Smooth muscle cell (in vitro differentiated cells): ENCODE measurements at regions not wholly inside any gene's neighbourhood (a gene's known extent, or its start where the extent isn't known, plus 50 kb on each side); places are given as distances from the start of the nearest gene placed in this dataset.

Experiments used
- DNase-seq: peaks from one replicate; lab custom pipeline; 2025; ENCODE audit not compliant: unreplicated experiment; lab: John Stamatoyannopoulos, UW
- H2AFZ ChIP-seq: fragments of 200-600 bp; sonication (generic); 2 replicates; pipeline ENCODE4 v1.6.0; 2016; ENCODE audit warnings: antibody characterized with exemption, low read depth, mild to moderate bottlenecking
- H3F3A ChIP-seq: fragments of 200-600 bp; sonication (generic); 2 replicates; pipeline ENCODE4 v1.6.0; 2017; ENCODE audit warnings: antibody characterized with exemption, low read depth
- H3K27ac ChIP-seq: fragments of 200-600 bp; sonication (generic); 2 replicates; pipeline ENCODE4 v1.5.1; 2016; ENCODE audit warnings: low read depth, mild to moderate bottlenecking
- H3K27me3 ChIP-seq: fragments of 200-600 bp; sonication (generic); 2 replicates; pipeline ENCODE4 v1.6.1; 2016; ENCODE audit warnings: low read depth, mild to moderate bottlenecking
- H3K36me3 ChIP-seq: fragments of 200-600 bp; sonication (generic); 2 replicates; pipeline ENCODE4 v1.5.1; 2016; ENCODE audit warnings: low read depth
- H3K4me1 ChIP-seq: fragments of 200-600 bp; sonication (generic); 2 replicates; pipeline ENCODE4 v1.5.1; 2016; ENCODE audit warnings: low read depth
- H3K4me2 ChIP-seq: fragments of 200-600 bp; sonication (generic); 2 replicates; pipeline ENCODE4 v1.6.0; 2016; ENCODE audit warnings: mild to moderate bottlenecking
- H3K4me3 ChIP-seq: fragments of 200-600 bp; sonication (generic); 2 replicates; pipeline ENCODE4 v1.5.1; 2016; ENCODE audit warnings: mild to moderate bottlenecking
- H3K79me2 ChIP-seq: fragments of 200-600 bp; sonication (generic); 2 replicates; pipeline ENCODE4 v1.6.0; 2016; ENCODE audit warnings: low read depth, mild to moderate bottlenecking
- H3K9ac ChIP-seq: fragments of 200-600 bp; sonication (generic); 2 replicates; pipeline ENCODE4 v1.6.0; 2016; ENCODE audit warnings: low read depth
- H3K9me3 ChIP-seq: fragments of 200-600 bp; sonication (generic); replicated peaks from 2 replicates; pipeline ENCODE4 v1.5.1; 2016; ENCODE audit warnings: low read depth
- H4K20me1 ChIP-seq: fragments of 200-600 bp; sonication (generic); 2 replicates; pipeline ENCODE4 v1.6.0; 2016; ENCODE audit warnings: low read depth
- WGBS: methylation state at CpG from one replicate; pipeline ENCODE4 v1.1.7; 2016; ENCODE audit warnings: low lambda C conversion rate; 5-methylcytosine and 5-hydroxymethylcytosine counted together
- TF ChIP-seq, protein P1 (sequence below): fragments of 200-600 bp; sonication (generic); IDR thresholded peaks from 2 replicates; pipeline ENCODE4 v1.5.1; 2017; ENCODE audit warnings: borderline replicate concordance, mild to moderate bottlenecking, antibody characterized with exemption; ENCODE audit not compliant: insufficient read depth, poor library complexity, severe bottlenecking

DNA sequence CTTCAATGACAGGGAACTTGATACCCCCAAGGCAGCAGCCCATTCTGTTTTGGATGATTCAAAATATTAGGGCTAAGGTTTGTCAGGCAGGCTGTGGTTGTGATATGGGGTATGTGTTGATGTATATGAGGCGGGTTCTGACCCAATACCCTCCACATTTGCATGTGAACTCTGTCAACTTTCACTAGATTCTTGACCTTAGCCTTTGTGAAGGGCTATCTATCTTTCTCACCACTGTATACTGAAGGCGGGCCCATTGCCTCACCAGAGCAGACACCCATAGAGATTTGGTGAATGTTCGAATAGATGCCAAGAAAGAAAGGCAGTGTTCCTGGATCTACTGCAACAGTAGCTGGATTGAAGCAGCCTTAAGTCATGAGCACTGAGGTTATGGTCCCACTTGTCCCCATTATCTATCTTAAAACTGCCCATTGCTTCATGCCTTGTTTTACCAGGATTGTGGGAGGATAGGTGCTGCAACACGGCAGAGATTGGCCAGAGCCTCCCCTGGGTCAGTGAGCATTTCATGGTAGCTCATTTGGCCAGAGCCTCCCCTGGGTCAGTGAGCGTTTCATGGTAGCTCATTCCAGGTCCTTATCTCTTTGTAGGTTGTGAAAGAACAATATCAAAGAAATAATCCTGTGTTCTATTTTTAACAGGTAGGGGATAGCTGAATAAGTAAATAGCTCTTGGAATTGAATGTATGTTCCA lies 399.6 kb downstream of the TMEM135 start:
- no peaks in the 10 kb centered on the region for H3K4me1 ChIP-seq
- H3K79me2 ChIP-seq: no peaks in the 10 kb centered on the region
- H4K20me1 ChIP-seq: no peaks in the 10 kb centered on the region
- WGBS: 95% methylated on average over 5 of the region's 5 CpGs
- H3K27ac ChIP-seq: no peak overlapping the region
- H3K9me3 ChIP-seq: no peaks in the 10 kb centered on the region
- H3K4me2 ChIP-seq: no peak overlapping the region
- TF ChIP-seq, protein P1, sequence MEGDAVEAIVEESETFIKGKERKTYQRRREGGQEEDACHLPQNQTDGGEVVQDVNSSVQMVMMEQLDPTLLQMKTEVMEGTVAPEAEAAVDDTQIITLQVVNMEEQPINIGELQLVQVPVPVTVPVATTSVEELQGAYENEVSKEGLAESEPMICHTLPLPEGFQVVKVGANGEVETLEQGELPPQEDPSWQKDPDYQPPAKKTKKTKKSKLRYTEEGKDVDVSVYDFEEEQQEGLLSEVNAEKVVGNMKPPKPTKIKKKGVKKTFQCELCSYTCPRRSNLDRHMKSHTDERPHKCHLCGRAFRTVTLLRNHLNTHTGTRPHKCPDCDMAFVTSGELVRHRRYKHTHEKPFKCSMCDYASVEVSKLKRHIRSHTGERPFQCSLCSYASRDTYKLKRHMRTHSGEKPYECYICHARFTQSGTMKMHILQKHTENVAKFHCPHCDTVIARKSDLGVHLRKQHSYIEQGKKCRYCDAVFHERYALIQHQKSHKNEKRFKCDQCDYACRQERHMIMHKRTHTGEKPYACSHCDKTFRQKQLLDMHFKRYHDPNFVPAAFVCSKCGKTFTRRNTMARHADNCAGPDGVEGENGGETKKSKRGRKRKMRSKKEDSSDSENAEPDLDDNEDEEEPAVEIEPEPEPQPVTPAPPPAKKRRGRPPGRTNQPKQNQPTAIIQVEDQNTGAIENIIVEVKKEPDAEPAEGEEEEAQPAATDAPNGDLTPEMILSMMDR: no peak
- no peaks in the 10 kb centered on the region for H3K36me3 ChIP-seq
- no peak overlapping the region for H3K4me3 ChIP-seq
- H3F3A ChIP-seq: no peaks in the 10 kb centered on the region
- DNase-seq: no peak
- H2AFZ ChIP-seq: no peak overlapping the region
- H3K9ac ChIP-seq: no peak overlapping the region
- no peaks in the 10 kb centered on the region for H3K27me3 ChIP-seq

- Histone ChIP-seq H3K27ac (peak overlapping the region; percentile 53), H3K36me3 (no peaks in the 10 kb centered on the region), H3K27me3 (no peaks in the 10 kb centered on the region), H2AFZ (peak overlapping the region; percentile 51), H3K4me3 (no peak overlapping the region), H3K4me1 (no peaks in the 10 kb centered on the region), H3F3A (no peaks in the 10 kb centered on the region), H4K20me1 (no peaks in the 10 kb centered on the region), H3K9me3 (no peaks in the 10 kb centered on the region), H3K79me2 (no peaks in the 10 kb centered on the region), H3K4me2 (peak overlapping the region; percentile 46), H3K9ac (no peak overlapping the region)
- WGBS: 8% methylated on average over 4 of the region's 4 CpGs
- TF ChIP-seq, protein P1: no peak
- DNase-seq: no peak
Measured at GRCh38 chr11:87432022-87432421, 394.3 kb downstream of the TMEM135 start.

DNA sequence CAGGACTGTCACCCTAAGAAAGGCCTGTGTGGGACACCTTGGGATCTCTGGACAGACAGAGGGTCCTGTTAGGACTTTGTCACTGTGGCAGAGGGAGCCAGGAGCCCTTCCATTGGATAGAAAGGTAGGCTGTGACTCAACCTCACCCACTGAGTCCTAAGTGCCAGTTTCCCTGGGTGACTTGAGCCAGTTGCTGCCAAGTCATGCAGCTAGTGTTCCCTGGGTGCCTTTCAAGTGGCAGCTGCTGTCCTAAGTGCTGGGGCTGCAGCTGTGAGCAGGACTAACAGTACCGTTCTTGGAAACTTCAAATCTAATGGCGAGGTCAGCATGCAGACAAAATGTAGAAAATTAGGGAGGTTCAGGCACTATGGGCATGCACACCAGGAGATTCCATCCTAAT lies 393.7 kb downstream of the TMEM135 start:
- H3K9ac ChIP-seq: no peak overlapping the region
- no peak for DNase-seq
- 97% methylated on average over 2 of the region's 2 CpGs for WGBS
- H4K20me1 ChIP-seq: no peaks in the 10 kb centered on the region
- H3K9me3 ChIP-seq: no peaks in the 10 kb centered on the region
- no peak overlapping the region for H3K4me2 ChIP-seq
- H3K27ac ChIP-seq: peak overlapping the region; percentile 53
- no peaks in the 10 kb centered on the region for H3K27me3 ChIP-seq
- TF ChIP-seq, protein P1: no peak
- no peaks in the 10 kb centered on the region for H3K4me1 ChIP-seq
- H3F3A ChIP-seq: no peaks in the 10 kb centered on the region
- H3K36me3 ChIP-seq: no peaks in the 10 kb centered on the region
- no peaks in the 10 kb centered on the region for H3K79me2 ChIP-seq
- H3K4me3 ChIP-seq: no peak overlapping the region
- H2AFZ ChIP-seq: no peak overlapping the region

GRCh38 chr11:87430821-87431220 lies 393.1 kb downstream of the TMEM135 start:
- H3K27ac ChIP-seq: no peak overlapping the region
- 85% methylated on average over 3 of the region's 3 CpGs for WGBS
- no peaks in the 10 kb centered on the region for H3K4me1 ChIP-seq
- no peak overlapping the region for H3K9ac ChIP-seq
- H4K20me1 ChIP-seq: no peaks in the 10 kb centered on the region
- H3K9me3 ChIP-seq: no peaks in the 10 kb centered on the region
- TF ChIP-seq, protein P1: no peak
- H2AFZ ChIP-seq: no peak overlapping the region
- H3K27me3 ChIP-seq: no peaks in the 10 kb centered on the region
- H3K4me3 ChIP-seq: no peak overlapping the region
- DNase-seq: no peak
- H3F3A ChIP-seq: no peaks in the 10 kb centered on the region
- H3K4me2 ChIP-seq: no peak overlapping the region
- H3K79me2 ChIP-seq: no peaks in the 10 kb centered on the region
- H3K36me3 ChIP-seq: no peaks in the 10 kb centered on the region
